ENCODE measurements at regions not wholly inside any gene's neighbourhood (a gene's known extent, or its start where the extent isn't known, plus 50 kb on each side); places are given as distances from the start of the nearest gene placed in this dataset.

- no peak for DNase-seq
These were observed 163.6 kb upstream of the FTMT start for GRCh38 chr5:121688126-121688525.

- DNase-seq, result no peak
These were observed 162.9 kb upstream of the FTMT start for GRCh38 chr5:121688781-121689180.

- DNase-seq, result no peak
These were observed 160.2 kb upstream of the FTMT start for GRCh38 chr5:121691478-121691877.

GRCh38 chr5:121692158-121692557 lies 159.5 kb upstream of the FTMT start:
- no peak for DNase-seq

GRCh38 chr5:121693864-121694263 lies 157.8 kb upstream of the FTMT start:
- DNase-seq, result no peak

GRCh38 chr5:121695307-121695706 lies 156.4 kb upstream of the FTMT start:
- DNase-seq, result no peak

- DNase-seq, result no peak
These were observed 153.0 kb upstream of the FTMT start for GRCh38 chr5:121698690-121699089.

- no peak for DNase-seq
These were observed 150.0 kb upstream of the FTMT start for GRCh38 chr5:121701731-121702130.

- DNase-seq, result no peak
These were observed 149.0 kb upstream of the FTMT start for GRCh38 chr5:121702682-121703081.

- no peak for DNase-seq
These were observed 147.4 kb upstream of the FTMT start for GRCh38 chr5:121704291-121704690.

GRCh38 chr5:121706686-121707085 lies 145.0 kb upstream of the FTMT start:
- DNase-seq, result no peak

- DNase-seq, result no peak
These were observed 144.5 kb upstream of the FTMT start for GRCh38 chr5:121707178-121707577.

- DNase-seq, result no peak
These were observed 140.3 kb upstream of the FTMT start for GRCh38 chr5:121711416-121711815.

GRCh38 chr5:121719255-121719654 lies 132.4 kb upstream of the FTMT start:
- no peak for DNase-seq

- DNase-seq, result no peak
These were observed 126.2 kb upstream of the FTMT start for GRCh38 chr5:121725450-121725849.

- no peak for DNase-seq
These were observed 124.7 kb upstream of the FTMT start for GRCh38 chr5:121726991-121727390.

GRCh38 chr5:121731377-121731776 lies 120.3 kb upstream of the FTMT start:
- no peak for DNase-seq

- no peak for DNase-seq
These were observed 116.1 kb upstream of the FTMT start for GRCh38 chr5:121735618-121736017.

- no peak for DNase-seq
These were observed 114.6 kb upstream of the FTMT start for GRCh38 chr5:121737120-121737519.

GRCh38 chr5:121741156-121741555 lies 110.5 kb upstream of the FTMT start:
- DNase-seq, result no peak

GRCh38 chr5:121744577-121744976 lies 107.1 kb upstream of the FTMT start:
- no peak for DNase-seq

GRCh38 chr5:121745407-121745806 lies 106.3 kb upstream of the FTMT start:
- DNase-seq, result no peak

- DNase-seq, result no peak
These were observed 104.9 kb upstream of the FTMT start for GRCh38 chr5:121746763-121747162.

- DNase-seq, result no peak
These were observed 103.0 kb upstream of the FTMT start for GRCh38 chr5:121748686-121749085.

GRCh38 chr5:121752149-121752548 lies 99.5 kb upstream of the FTMT start:
- no peak for DNase-seq

- no peak for DNase-seq
These were observed 96.4 kb upstream of the FTMT start for GRCh38 chr5:121755266-121755665.
